SK-N-SH (cell line): ENCODE measurements at regions not wholly inside any gene's neighbourhood (a gene's known extent, or its start where the extent isn't known, plus 50 kb on each side); places are given as distances from the start of the nearest gene placed in this dataset.

Experiments
- CTCF ChIA-PET: fragments of 300-600, 350-600 bp; formaldehyde crosslinking; extraction: SDS; loops from one replicate; lab custom pipeline; 2021; lab: Yijun Ruan, JAX
- POLR2A ChIA-PET: fragments of 350-600 bp; sonication (Branson Sonifier 250); formaldehyde crosslinking; extraction: SDS; loops from one replicate; lab custom pipeline; 2020; ENCODE audit warnings: antibody characterized with exemption, inconsistent platforms; lab: Yijun Ruan, JAX
- DNase-seq: peaks from one replicate; pipeline ENCODE4 v3.0.0; 2012
- H2AFZ ChIP-seq: fragments of 200-600 bp; sonication (generic); 2 replicates; pipeline ENCODE4 v1.8.1; 2016; ENCODE audit warnings: antibody characterized with exemption, mild to moderate bottlenecking, low read depth
- H3F3A ChIP-seq: fragments of 200-600 bp; sonication (generic); replicated peaks from 2 replicates; pipeline ENCODE3; 2016; ENCODE audit warnings: antibody characterized with exemption, mild to moderate bottlenecking; ENCODE audit not compliant: insufficient read depth
- H3K27ac ChIP-seq, 2 experiments: fragments of 200-500 bp in 1 of 2; fragments of 200-600 bp in 1 of 2; sonication (Bioruptor generic) in 1 of 2; sonication (generic), shearing (Covaris generic) in 1 of 2; 2 replicates each; pipeline versions ENCODE4 v1.5.1 to v1.6.1; 2014 to 2016; ENCODE audit warnings: low read depth in 2 of 2, inconsistent platforms in 1 of 2, low read length in 1 of 2, mild to moderate bottlenecking in 1 of 2, mixed read lengths in 1 of 2
- H3K27me3 ChIP-seq: fragments of 200-600 bp; sonication (generic), shearing (Covaris generic); 2 replicates; pipeline ENCODE4 v1.6.1; 2016; ENCODE audit warnings: mixed run types; ENCODE audit not compliant: insufficient read depth
- H3K36me3 ChIP-seq, 2 experiments: fragments of 200-500 bp in 1 of 2; fragments of 200-600 bp in 1 of 2; sonication (Bioruptor generic) in 1 of 2; sonication (generic) in 1 of 2; replicated peaks in 1 of 2; 2 replicates each; pipeline versions ENCODE3 to v1.5.1; 2014 to 2016; ENCODE audit warnings: low read length in 1 of 2, mild to moderate bottlenecking in 1 of 2; ENCODE audit not compliant: insufficient read depth in 2 of 2, control insufficient read depth in 1 of 2
- H3K4me1 ChIP-seq, 2 experiments: fragments of 200-500 bp in 1 of 2; fragments of 200-600 bp in 1 of 2; sonication (Bioruptor generic) in 1 of 2; sonication (generic), shearing (Covaris generic) in 1 of 2; 2 replicates each; pipeline versions ENCODE4 v1.5.1 to v1.6.1; 2014 to 2016; ENCODE audit warnings: low read depth in 1 of 2, low read length in 1 of 2, mixed run types in 1 of 2; ENCODE audit not compliant: insufficient read depth in 2 of 2, control insufficient read depth in 1 of 2
- H3K4me2 ChIP-seq: fragments of 200-600 bp; sonication (generic), shearing (Covaris generic); 2 replicates; pipeline ENCODE4 v1.6.1; 2017; ENCODE audit warnings: mixed run types
- H3K4me3 ChIP-seq, 2 experiments: fragments of 200-500 bp in 1 of 2; fragments of 200-600 bp in 1 of 2; sonication (Bioruptor generic) in 1 of 2; sonication (generic), shearing (Covaris generic) in 1 of 2; 2 replicates each; pipeline versions ENCODE4 v1.5.1 to v1.8.1; 2014 to 2016; ENCODE audit warnings: low read depth in 2 of 2, inconsistent platforms in 1 of 2, low read length in 1 of 2, mild to moderate bottlenecking in 1 of 2, mixed read lengths in 1 of 2, moderate library complexity in 1 of 2
- H3K79me2 ChIP-seq: fragments of 200-600 bp; sonication (generic); 2 replicates; pipeline ENCODE4 v1.8.1; 2017; ENCODE audit warnings: mild to moderate bottlenecking; ENCODE audit not compliant: insufficient read depth
- H3K9ac ChIP-seq: fragments of 200-600 bp; sonication (generic); 2 replicates; pipeline ENCODE4 v1.6.1; 2017; ENCODE audit warnings: mixed run types
- H3K9me2 ChIP-seq: fragments of 200-600 bp; sonication (generic); 2 replicates; pipeline ENCODE4 v1.6.1; 2017; ENCODE audit warnings: mixed run types
- H3K9me3 ChIP-seq: fragments of 200-600 bp; sonication (generic); 2 replicates; pipeline ENCODE4 v1.6.1; 2017; ENCODE audit warnings: mixed run types, mild to moderate bottlenecking, moderate library complexity
- H4K20me1 ChIP-seq: fragments of 200-600 bp; sonication (generic); 2 replicates; pipeline ENCODE4 v1.6.1; 2017; ENCODE audit warnings: mild to moderate bottlenecking, mixed run types; ENCODE audit not compliant: insufficient read depth
- CHD2 ChIP-seq: fragments of 150-350 bp; IDR thresholded peaks from 2 replicates; pipeline ENCODE4 v1.6.1; 2018; ENCODE audit warnings: low read length; ENCODE audit not compliant: partially characterized antibody
- ELF1 ChIP-seq: IDR thresholded peaks from 2 replicates; pipeline ENCODE4 v1.4.0; 2012
- EP300 ChIP-seq, 2 experiments: IDR thresholded peaks; 2 replicates each; pipeline versions ENCODE4 v1.4.0 to v1.6.1; 2012; ENCODE audit warnings: borderline replicate concordance in 1 of 2, low read depth in 1 of 2, low read length in 1 of 2
- EZH2phosphoT487 ChIP-seq: fragments of 200-600 bp; sonication (generic); IDR thresholded peaks from 2 replicates; pipeline ENCODE4 v1.6.1; 2017; ENCODE audit warnings: low read depth, mixed run types, mild to moderate bottlenecking, antibody characterized with exemption, moderate library complexity, borderline replicate concordance
- FOSL2 ChIP-seq: IDR thresholded peaks from 2 replicates; pipeline ENCODE4 v1.4.0; 2012; ENCODE audit warnings: low read depth, mild to moderate bottlenecking, moderate library complexity, borderline replicate concordance
- FOXM1 ChIP-seq: IDR thresholded peaks from 2 replicates; pipeline ENCODE4 v1.4.0; 2012; ENCODE audit warnings: low read depth, mild to moderate bottlenecking
- GATA2 ChIP-seq: sonication (generic); formaldehyde crosslinking; IDR thresholded peaks from 2 replicates; pipeline ENCODE4 v1.5.0; 2020; ENCODE audit warnings: mild to moderate bottlenecking, missing genetic modification reagents
- JUND ChIP-seq: IDR thresholded peaks from 2 replicates; pipeline ENCODE4 v1.4.0; 2012
- MXI1 ChIP-seq: IDR thresholded peaks from 2 replicates; pipeline ENCODE4 v1.6.1; 2012; ENCODE audit warnings: mild to moderate bottlenecking, low read depth, low read length, improper control_type of control experiment
- NRF1 ChIP-seq: IDR thresholded peaks from 2 replicates; pipeline ENCODE4 v1.6.1; 2012; ENCODE audit warnings: low read depth, mild to moderate bottlenecking, low read length
- POLR2AphosphoS5 ChIP-seq: IDR thresholded peaks from 2 replicates; pipeline ENCODE4 v1.6.1; 2012; ENCODE audit warnings: low read depth, low read length
- RAD21 ChIP-seq: IDR thresholded peaks from 2 replicates; pipeline ENCODE4 v1.6.1; 2012; ENCODE audit warnings: mild to moderate bottlenecking, low read length
- RFX5 ChIP-seq: IDR thresholded peaks from 2 replicates; pipeline ENCODE4 v1.6.1; 2012; ENCODE audit warnings: mild to moderate bottlenecking, improper control_type of control experiment, low read length
- SIN3A ChIP-seq: IDR thresholded peaks from 2 replicates; pipeline ENCODE4 v1.6.1; 2012; ENCODE audit warnings: low read depth, mild to moderate bottlenecking, low read length, moderate library complexity, borderline replicate concordance
- TAF1 ChIP-seq: IDR thresholded peaks from 2 replicates; pipeline ENCODE4 v1.6.1; 2012; ENCODE audit warnings: low read depth, mild to moderate bottlenecking, low read length, moderate library complexity, borderline replicate concordance
- TCF12 ChIP-seq: IDR thresholded peaks from 2 replicates; pipeline ENCODE4 v1.4.0; 2012
- TEAD4 ChIP-seq: IDR thresholded peaks from 2 replicates; pipeline ENCODE4 v1.4.0; 2012; ENCODE audit warnings: mild to moderate bottlenecking, borderline replicate concordance; ENCODE audit not compliant: insufficient read depth
- WGBS: methylation state at CpG from one replicate; pipeline ENCODE4 v1.1.6; 2017; ENCODE audit warnings: low lambda C conversion rate; 5-methylcytosine and 5-hydroxymethylcytosine counted together
- TF ChIP-seq, protein P1 (sequence below): IDR thresholded peaks from 2 replicates; pipeline ENCODE4 v1.4.0; 2012; ENCODE audit warnings: low read depth, borderline replicate concordance
- TF ChIP-seq, protein P2 (sequence below): IDR thresholded peaks from 2 replicates; pipeline ENCODE4 v1.4.0; 2012; ENCODE audit warnings: low read depth
- TF ChIP-seq, protein P3 (sequence below): IDR thresholded peaks from 2 replicates; pipeline ENCODE4; 2012
- TF ChIP-seq, protein P4 (sequence below): fragments of 150-350 bp; IDR thresholded peaks from 2 replicates; pipeline ENCODE4 v1.6.1; 2017; ENCODE audit warnings: antibody characterized with exemption, low read length, low read depth, borderline replicate concordance

DNA sequence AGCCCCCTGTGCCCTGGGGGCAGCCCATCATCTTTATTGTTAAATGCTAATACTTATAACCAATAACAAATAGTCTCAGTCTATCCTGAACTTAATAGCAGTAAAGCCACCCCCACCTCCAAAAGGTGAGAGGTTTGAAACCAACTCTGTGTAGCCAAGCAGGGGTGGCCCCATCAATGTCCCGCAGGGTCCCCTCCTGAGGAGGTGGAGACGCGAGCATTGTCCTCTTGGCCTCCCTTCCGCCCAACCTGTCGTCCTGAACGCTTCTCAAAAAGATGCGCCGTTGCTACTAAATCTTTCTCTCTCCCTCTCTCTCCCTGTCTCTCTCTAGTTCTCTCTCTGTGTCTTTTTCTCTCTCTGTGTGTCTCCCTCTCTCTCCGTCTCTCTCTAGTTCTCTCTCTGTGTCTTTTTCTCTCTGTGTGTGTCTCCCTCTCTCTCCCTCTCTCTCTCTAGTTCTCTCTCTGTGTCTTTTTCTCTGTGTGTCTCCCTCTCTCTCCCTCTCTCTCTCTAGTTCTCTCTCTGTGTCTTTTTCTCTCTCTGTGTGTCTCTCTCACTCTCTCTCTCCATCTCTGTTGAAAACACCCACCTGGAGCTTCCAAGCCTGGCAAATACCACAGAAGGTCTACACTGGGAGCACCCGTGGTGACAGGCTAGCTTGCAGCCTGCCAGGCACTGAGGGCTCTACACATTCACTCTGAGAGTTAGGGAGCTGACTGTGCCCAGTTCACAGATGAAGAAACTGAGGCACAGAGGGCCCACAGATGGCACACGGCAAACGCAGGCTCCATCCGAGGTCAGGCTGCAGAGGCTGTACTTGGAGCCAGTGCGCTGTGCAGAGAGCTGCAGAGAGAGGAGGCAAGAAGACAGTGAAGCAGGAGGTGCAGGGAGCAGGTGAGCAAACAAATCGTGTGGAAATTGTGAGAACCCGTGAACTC, 185.9 kb downstream of the C16orf95 start:
- ChIA-PET POLR2A (no interaction called here), CTCF (no interaction called here)
- Histone ChIP-seq H3K9ac (no peak overlapping the region), H3K4me2 (no peak overlapping the region), H4K20me1 (no peaks in the 10 kb centered on the region), H2AFZ (no peak overlapping the region), H3K79me2 (no peaks in the 10 kb centered on the region), H3K9me3 (no peaks in the 10 kb centered on the region), H3K4me3 (no peak overlapping the region), H3K27ac (no peak overlapping the region), H3F3A (no peaks in the 10 kb centered on the region), H3K4me1 (no peaks in the 10 kb centered on the region), H3K27me3 (peaks cover 63% of the 10 kb centered on the region), H3K36me3 (no peaks in the 10 kb centered on the region), H3K9me2 (no peaks in the 10 kb centered on the region)
- DNase-seq: no peak
- WGBS: 34% methylated on average over 16 of the region's 16 CpGs
- TF ChIP-seq CHD2 (no peak), JUND (no peak), GATA2 (CRISPR knock-in tag) (no peak), FOXM1 (no peak), NRF1 (no peak), MXI1 (no peak), TAF1 (no peak), TCF12 (no peak), SIN3A (no peak), TEAD4 (no peak), POLR2AphosphoS5 (no peak), RAD21 (no peak), ELF1 (no peak), FOSL2 (no peak)
- TF ChIP-seq, protein P1, sequence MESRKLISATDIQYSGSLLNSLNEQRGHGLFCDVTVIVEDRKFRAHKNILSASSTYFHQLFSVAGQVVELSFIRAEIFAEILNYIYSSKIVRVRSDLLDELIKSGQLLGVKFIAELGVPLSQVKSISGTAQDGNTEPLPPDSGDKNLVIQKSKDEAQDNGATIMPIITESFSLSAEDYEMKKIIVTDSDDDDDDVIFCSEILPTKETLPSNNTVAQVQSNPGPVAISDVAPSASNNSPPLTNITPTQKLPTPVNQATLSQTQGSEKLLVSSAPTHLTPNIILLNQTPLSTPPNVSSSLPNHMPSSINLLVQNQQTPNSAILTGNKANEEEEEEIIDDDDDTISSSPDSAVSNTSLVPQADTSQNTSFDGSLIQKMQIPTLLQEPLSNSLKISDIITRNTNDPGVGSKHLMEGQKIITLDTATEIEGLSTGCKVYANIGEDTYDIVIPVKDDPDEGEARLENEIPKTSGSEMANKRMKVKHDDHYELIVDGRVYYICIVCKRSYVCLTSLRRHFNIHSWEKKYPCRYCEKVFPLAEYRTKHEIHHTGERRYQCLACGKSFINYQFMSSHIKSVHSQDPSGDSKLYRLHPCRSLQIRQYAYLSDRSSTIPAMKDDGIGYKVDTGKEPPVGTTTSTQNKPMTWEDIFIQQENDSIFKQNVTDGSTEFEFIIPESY: no peak
- TF ChIP-seq, protein P2, sequence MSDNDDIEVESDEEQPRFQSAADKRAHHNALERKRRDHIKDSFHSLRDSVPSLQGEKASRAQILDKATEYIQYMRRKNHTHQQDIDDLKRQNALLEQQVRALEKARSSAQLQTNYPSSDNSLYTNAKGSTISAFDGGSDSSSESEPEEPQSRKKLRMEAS: no peak

DNA sequence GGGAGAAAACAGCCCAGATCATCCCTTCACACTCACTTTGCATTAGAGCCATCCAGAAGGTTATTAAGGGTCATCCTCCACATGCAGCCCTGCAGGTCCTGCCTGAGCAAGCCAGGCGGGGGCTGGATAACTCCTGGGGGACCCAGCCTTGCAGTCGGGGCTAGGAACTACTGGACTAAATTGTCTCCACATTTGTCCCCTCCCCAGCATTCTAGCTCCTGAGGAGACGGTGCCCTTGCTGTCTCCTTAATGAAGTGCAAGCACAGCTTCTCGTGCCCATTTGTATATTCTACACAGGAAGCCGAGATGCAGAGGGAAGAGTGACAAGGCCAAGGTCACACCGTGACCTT, 185.2 kb downstream of the C16orf95 start:
- POLR2A ChIA-PET: no interaction called here
- Histone ChIP-seq H3K4me3 (no peak overlapping the region), H3K9ac (no peak overlapping the region), H3K36me3 (no peaks in the 10 kb centered on the region), H3K79me2 (no peaks in the 10 kb centered on the region), H3K27me3 (peaks cover 56% of the 10 kb centered on the region), H3F3A (no peaks in the 10 kb centered on the region), H4K20me1 (no peaks in the 10 kb centered on the region), H3K27ac (no peak overlapping the region), H3K4me1 (no peaks in the 10 kb centered on the region), H3K4me2 (no peak overlapping the region), H2AFZ (no peak overlapping the region), H3K9me2 (no peaks in the 10 kb centered on the region), H3K9me3 (no peaks in the 10 kb centered on the region)
- no peak for DNase-seq
- CTCF ChIA-PET: no interaction called here
- WGBS: 8% methylated on average over 6 of the region's 6 CpGs
- TF ChIP-seq, protein P3, sequence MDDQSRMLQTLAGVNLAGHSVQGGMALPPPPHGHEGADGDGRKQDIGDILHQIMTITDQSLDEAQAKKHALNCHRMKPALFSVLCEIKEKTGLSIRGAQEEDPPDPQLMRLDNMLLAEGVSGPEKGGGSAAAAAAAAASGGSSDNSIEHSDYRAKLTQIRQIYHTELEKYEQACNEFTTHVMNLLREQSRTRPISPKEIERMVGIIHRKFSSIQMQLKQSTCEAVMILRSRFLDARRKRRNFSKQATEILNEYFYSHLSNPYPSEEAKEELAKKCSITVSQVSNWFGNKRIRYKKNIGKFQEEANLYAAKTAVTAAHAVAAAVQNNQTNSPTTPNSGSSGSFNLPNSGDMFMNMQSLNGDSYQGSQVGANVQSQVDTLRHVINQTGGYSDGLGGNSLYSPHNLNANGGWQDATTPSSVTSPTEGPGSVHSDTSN: no peak
- TF ChIP-seq NRF1 (no peak), EZH2phosphoT487 (no peak), ELF1 (no peak), TEAD4 (no peak), FOXM1 (no peak), POLR2AphosphoS5 (no peak), EP300 (IDR thresholded peaks at IDR 0.05; ENCODE audit: borderline replicate concordance in 1 of 2, low read depth in 1 of 2, low read length in 1 of 2) (no peak), RFX5 (no peak), TAF1 (no peak)
- TF ChIP-seq, protein P4, sequence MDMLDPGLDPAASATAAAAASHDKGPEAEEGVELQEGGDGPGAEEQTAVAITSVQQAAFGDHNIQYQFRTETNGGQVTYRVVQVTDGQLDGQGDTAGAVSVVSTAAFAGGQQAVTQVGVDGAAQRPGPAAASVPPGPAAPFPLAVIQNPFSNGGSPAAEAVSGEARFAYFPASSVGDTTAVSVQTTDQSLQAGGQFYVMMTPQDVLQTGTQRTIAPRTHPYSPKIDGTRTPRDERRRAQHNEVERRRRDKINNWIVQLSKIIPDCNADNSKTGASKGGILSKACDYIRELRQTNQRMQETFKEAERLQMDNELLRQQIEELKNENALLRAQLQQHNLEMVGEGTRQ: no peak
- TF ChIP-seq, protein P1: no peak
